ENCODE measurements at regions not wholly inside any gene's neighbourhood (a gene's known extent, or its start where the extent isn't known, plus 50 kb on each side); places are given as distances from the start of the nearest gene placed in this dataset.

DNA sequence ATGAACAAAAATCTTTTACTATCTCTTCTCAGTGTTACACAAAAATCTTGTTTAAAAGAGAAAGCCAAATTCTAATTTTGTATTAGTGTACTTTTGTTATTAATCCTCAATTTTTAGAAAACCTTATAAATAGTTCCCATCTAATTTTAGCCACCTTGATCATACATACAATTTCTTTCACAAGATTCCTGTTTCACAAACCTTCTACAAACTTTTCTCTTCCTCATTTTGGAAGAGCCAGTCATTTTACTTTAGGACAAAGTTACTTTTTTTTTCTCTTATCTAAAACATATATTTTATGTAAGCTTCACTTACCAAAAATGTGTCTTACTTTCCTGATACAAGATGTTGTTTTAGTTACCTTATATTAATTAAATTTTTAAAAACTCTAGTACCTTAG, 161.3 kb downstream of the YIPF5 start:
- peaks cover 28% of the 10 kb centered on the region for H3K9me3 ChIP-seq
- no peak for DNase-seq
- H3K4me1 Mint-ChIP-seq (ENCODE audit: low read depth, unreplicated experiment) = no peaks in the 10 kb centered on the region
- ChIA-PET CTCF (no interaction called here), POLR2A (no interaction called here)
- no peak overlapping the region for H3K4me3 Mint-ChIP-seq (ENCODE audit: unreplicated experiment)
- no peak overlapping the region for H3K4me3 ChIP-seq (ENCODE audit: low read depth, low read length)
- no peaks in the 10 kb centered on the region for H3K4me1 ChIP-seq
- intact Hi-C loops (cut with micrococcal nuclease; ENCODE audit: unreplicated experiment) = no loop called here
- peaks cover 1% of the 10 kb centered on the region for H3K27me3 Mint-ChIP-seq (ENCODE audit: insufficient read depth, unreplicated experiment)
- no peak overlapping the region for H3K27ac Mint-ChIP-seq (ENCODE audit: unreplicated experiment)
- no peaks in the 10 kb centered on the region for H3K36me3 ChIP-seq (ENCODE audit: control insufficient read depth, insufficient read depth, low read length)
- BruUV-seq (replicated peaks) = no TSS peak
- TF ChIP-seq, protein P1, sequence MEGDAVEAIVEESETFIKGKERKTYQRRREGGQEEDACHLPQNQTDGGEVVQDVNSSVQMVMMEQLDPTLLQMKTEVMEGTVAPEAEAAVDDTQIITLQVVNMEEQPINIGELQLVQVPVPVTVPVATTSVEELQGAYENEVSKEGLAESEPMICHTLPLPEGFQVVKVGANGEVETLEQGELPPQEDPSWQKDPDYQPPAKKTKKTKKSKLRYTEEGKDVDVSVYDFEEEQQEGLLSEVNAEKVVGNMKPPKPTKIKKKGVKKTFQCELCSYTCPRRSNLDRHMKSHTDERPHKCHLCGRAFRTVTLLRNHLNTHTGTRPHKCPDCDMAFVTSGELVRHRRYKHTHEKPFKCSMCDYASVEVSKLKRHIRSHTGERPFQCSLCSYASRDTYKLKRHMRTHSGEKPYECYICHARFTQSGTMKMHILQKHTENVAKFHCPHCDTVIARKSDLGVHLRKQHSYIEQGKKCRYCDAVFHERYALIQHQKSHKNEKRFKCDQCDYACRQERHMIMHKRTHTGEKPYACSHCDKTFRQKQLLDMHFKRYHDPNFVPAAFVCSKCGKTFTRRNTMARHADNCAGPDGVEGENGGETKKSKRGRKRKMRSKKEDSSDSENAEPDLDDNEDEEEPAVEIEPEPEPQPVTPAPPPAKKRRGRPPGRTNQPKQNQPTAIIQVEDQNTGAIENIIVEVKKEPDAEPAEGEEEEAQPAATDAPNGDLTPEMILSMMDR (IDR thresholded peaks at IDR 0.05; ENCODE audit: insufficient read depth in 1 of 2, low read depth in 1 of 2, low read length in 1 of 2, severe bottlenecking in 1 of 2, unreplicated experiment in 1 of 2) = no peak
- peaks cover 6% of the 10 kb centered on the region for H3K9me3 Mint-ChIP-seq (ENCODE audit: unreplicated experiment)
- H3K36me3 Mint-ChIP-seq (ENCODE audit: insufficient read depth, unreplicated experiment) = no peaks in the 10 kb centered on the region
- H3K27me3 ChIP-seq (replicated peaks; ENCODE audit: control insufficient read depth, insufficient read depth, low read length) = no peaks in the 10 kb centered on the region

DNA sequence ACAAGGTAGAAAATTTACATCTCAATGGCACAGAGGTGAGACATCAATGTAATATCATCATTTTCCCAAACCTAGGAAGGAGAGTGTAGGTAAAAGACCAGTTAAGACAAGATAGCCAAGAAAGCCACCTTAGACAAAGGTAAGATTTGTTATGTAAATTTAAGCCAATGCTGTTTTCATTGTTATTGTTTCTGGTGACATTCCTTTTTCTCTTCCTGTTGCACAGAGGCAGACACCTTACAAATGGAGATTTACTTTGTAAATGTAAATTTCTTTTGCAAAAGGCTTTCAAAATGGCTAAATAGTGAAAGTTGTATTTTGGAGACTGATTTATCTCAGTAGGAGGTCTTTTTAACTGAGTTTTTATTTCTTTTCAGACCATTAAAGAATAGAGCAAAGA, 159.1 kb downstream of the YIPF5 start:
- no peaks in the 10 kb centered on the region for H3K36me3 Mint-ChIP-seq (ENCODE audit: insufficient read depth, unreplicated experiment)
- peaks cover 28% of the 10 kb centered on the region for H3K9me3 ChIP-seq
- H3K27ac Mint-ChIP-seq (ENCODE audit: unreplicated experiment) = no peak overlapping the region
- no peaks in the 10 kb centered on the region for H3K27me3 ChIP-seq (replicated peaks; ENCODE audit: control insufficient read depth, insufficient read depth, low read length)
- intact Hi-C loops (cut with micrococcal nuclease; ENCODE audit: unreplicated experiment) = no loop called here
- H3K27me3 Mint-ChIP-seq (ENCODE audit: insufficient read depth, unreplicated experiment) = peaks cover 2% of the 10 kb centered on the region
- H3K4me1 ChIP-seq = no peaks in the 10 kb centered on the region
- no peak overlapping the region for H3K4me3 Mint-ChIP-seq (ENCODE audit: unreplicated experiment)
- CTCF ChIA-PET = no interaction called here
- no TSS peak for BruUV-seq (replicated peaks)
- H3K36me3 ChIP-seq (ENCODE audit: control insufficient read depth, insufficient read depth, low read length) = no peaks in the 10 kb centered on the region
- TF ChIP-seq, protein P1 (IDR thresholded peaks at IDR 0.05; ENCODE audit: insufficient read depth in 1 of 2, low read depth in 1 of 2, low read length in 1 of 2, severe bottlenecking in 1 of 2, unreplicated experiment in 1 of 2) = no peak
- DNase-seq = no peak
- no peaks in the 10 kb centered on the region for H3K4me1 Mint-ChIP-seq (ENCODE audit: low read depth, unreplicated experiment)
- H3K9me3 Mint-ChIP-seq (ENCODE audit: unreplicated experiment) = peaks cover 12% of the 10 kb centered on the region
- H3K4me3 ChIP-seq (ENCODE audit: low read depth, low read length) = no peak overlapping the region
- POLR2A ChIA-PET = no interaction called here

DNA sequence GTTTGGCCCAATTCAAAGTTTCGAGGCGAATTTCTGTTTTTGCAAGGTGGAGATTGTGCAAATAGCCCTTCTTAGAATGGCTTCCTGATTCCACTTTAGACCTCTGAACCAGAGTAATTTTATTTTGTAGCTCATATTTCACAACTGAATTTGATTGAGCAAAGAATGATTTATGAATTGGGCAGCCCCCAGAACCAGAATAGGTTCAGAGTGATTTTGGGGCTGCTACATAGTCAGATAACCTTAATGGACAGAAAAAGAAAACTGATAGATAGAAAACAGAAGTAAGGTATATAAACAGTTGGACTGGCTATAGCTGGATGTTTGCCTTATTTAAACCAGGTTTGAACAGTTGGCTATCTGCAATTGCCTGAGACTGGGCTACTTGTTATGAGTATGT, 156.6 kb downstream of the YIPF5 start:
- CTCF ChIA-PET = interaction anchor here (0.6 kb wide), 1 partner anchor 208 kb away, joined by 3 read pairs; no protein-coding TSS in a partner anchor
- H3K36me3 Mint-ChIP-seq (ENCODE audit: insufficient read depth, unreplicated experiment) = no peaks in the 10 kb centered on the region
- no peak overlapping the region for H3K27ac Mint-ChIP-seq (ENCODE audit: unreplicated experiment)
- DNase-seq = no peak
- Histone ChIP-seq H3K27me3 (replicated peaks; ENCODE audit: control insufficient read depth, insufficient read depth, low read length) (peaks cover 2% of the 10 kb centered on the region; the same call in 1 of the 2 replicates), H3K36me3 (ENCODE audit: control insufficient read depth, insufficient read depth, low read length) (no peaks in the 10 kb centered on the region), H3K4me3 (ENCODE audit: low read depth, low read length) (no peak overlapping the region), H3K9me3 (peaks cover 28% of the 10 kb centered on the region), H3K4me1 (no peaks in the 10 kb centered on the region)
- H3K27me3 Mint-ChIP-seq (ENCODE audit: insufficient read depth, unreplicated experiment) = peaks cover 13% of the 10 kb centered on the region
- no TSS peak for BruUV-seq (replicated peaks)
- peaks cover 12% of the 10 kb centered on the region for H3K9me3 Mint-ChIP-seq (ENCODE audit: unreplicated experiment)
- no peaks in the 10 kb centered on the region for H3K4me1 Mint-ChIP-seq (ENCODE audit: low read depth, unreplicated experiment)
- POLR2A ChIA-PET = no interaction called here
- intact Hi-C loops (cut with micrococcal nuclease; ENCODE audit: unreplicated experiment) = no loop called here
- TF ChIP-seq, protein P1 (IDR thresholded peaks at IDR 0.05; ENCODE audit: insufficient read depth in 1 of 2, low read depth in 1 of 2, low read length in 1 of 2, severe bottlenecking in 1 of 2, unreplicated experiment in 1 of 2) = no peak
- no peak overlapping the region for H3K4me3 Mint-ChIP-seq (ENCODE audit: unreplicated experiment)

Data from Caco-2 (cell line).